ENCODE measurements at regions not wholly inside any gene's neighbourhood (a gene's known extent, or its start where the extent isn't known, plus 50 kb on each side); places are given as distances from the start of the nearest gene placed in this dataset.

GRCh38 chr12:90243211-90243610, 534.6 kb upstream of the ATP2B1 start:
- Histone ChIP-seq H3K4me2 (ENCODE audit: low read length) (no peak overlapping the region), H4K20me1 (ENCODE audit: insufficient read depth) (no peaks in the 10 kb centered on the region), H2AFZ (ENCODE audit: low read depth, low read length) (no peak overlapping the region), H3K27ac (ENCODE audit: low read length) (no peak overlapping the region), H3K9ac (ENCODE audit: low read length) (no peak overlapping the region), H3K79me2 (replicated peaks; ENCODE audit: insufficient read depth, low read length) (no peaks in the 10 kb centered on the region), H3K4me3 (ENCODE audit: low read length) (no peak overlapping the region), H3F3A (ENCODE audit: insufficient read depth, low read length, poor library complexity, severe bottlenecking) (no peaks in the 10 kb centered on the region), H3K36me3 (ENCODE audit: insufficient read depth, low read length) (no peaks in the 10 kb centered on the region), H3K9me2 (ENCODE audit: insufficient read depth, low read length) (no peaks in the 10 kb centered on the region), H3K27me3 (ENCODE audit: insufficient read depth, low read depth, low read length) (no peaks in the 10 kb centered on the region), H3K9me3 (ENCODE audit: low read length) (no peaks in the 10 kb centered on the region)
- TF ChIP-seq SMC3 (conservative IDR thresholded peaks at IDR 0.05; ENCODE audit: poor library complexity) (no peak), RAD21 (conservative IDR thresholded peaks at IDR 0.05) (no peak), CTCF (IDR thresholded peaks at IDR 0.05; ENCODE audit: poor library complexity, severe bottlenecking) (no peak), POLR2AphosphoS5 (IDR thresholded peaks at IDR 0.05) (no peak), MXI1 (conservative IDR thresholded peaks at IDR 0.05; ENCODE audit: poor library complexity, severe bottlenecking) (no peak), EP300 (conservative IDR thresholded peaks at IDR 0.05; ENCODE audit: poor library complexity, severe bottlenecking) (no peak), TAF1 (IDR thresholded peaks at IDR 0.05; ENCODE audit: low read depth) (no peak), EZH2 (IDR thresholded peaks at IDR 0.05; ENCODE audit: borderline replicate concordance, insufficient read depth, low read length, poor library complexity, severe bottlenecking) (no peak), REST (IDR thresholded peaks at IDR 0.05; ENCODE audit: borderline replicate concordance) (no peak)

- H4K20me1 ChIP-seq (ENCODE audit: insufficient read depth): no peaks in the 10 kb centered on the region
- no peaks in the 10 kb centered on the region for H3K9me3 ChIP-seq (ENCODE audit: low read length)
- no peak overlapping the region for H3K4me2 ChIP-seq (ENCODE audit: low read length)
- H3K27ac ChIP-seq (ENCODE audit: low read length): no peak overlapping the region
- no peak overlapping the region for H3K4me3 ChIP-seq (ENCODE audit: low read length)
- no peaks in the 10 kb centered on the region for H3K9me2 ChIP-seq (ENCODE audit: insufficient read depth, low read length)
- H3K36me3 ChIP-seq (ENCODE audit: insufficient read depth, low read length): no peaks in the 10 kb centered on the region
- H2AFZ ChIP-seq (ENCODE audit: low read depth, low read length): no peak overlapping the region
- no peaks in the 10 kb centered on the region for H3K27me3 ChIP-seq (ENCODE audit: insufficient read depth, low read depth, low read length)
- H3K79me2 ChIP-seq (replicated peaks; ENCODE audit: insufficient read depth, low read length): no peaks in the 10 kb centered on the region
- TF ChIP-seq EZH2 (IDR thresholded peaks at IDR 0.05; ENCODE audit: borderline replicate concordance, insufficient read depth, low read length, poor library complexity, severe bottlenecking) (no peak), POLR2AphosphoS5 (IDR thresholded peaks at IDR 0.05) (no peak), CTCF (IDR thresholded peaks at IDR 0.05; ENCODE audit: poor library complexity, severe bottlenecking) (no peak), EP300 (conservative IDR thresholded peaks at IDR 0.05; ENCODE audit: poor library complexity, severe bottlenecking) (no peak), RAD21 (conservative IDR thresholded peaks at IDR 0.05) (no peak), SMC3 (conservative IDR thresholded peaks at IDR 0.05; ENCODE audit: poor library complexity) (no peak), TAF1 (IDR thresholded peaks at IDR 0.05; ENCODE audit: low read depth) (no peak)
- H3F3A ChIP-seq (ENCODE audit: insufficient read depth, low read length, poor library complexity, severe bottlenecking): no peaks in the 10 kb centered on the region
- H3K9ac ChIP-seq (ENCODE audit: low read length): no peak overlapping the region
Observed at GRCh38 chr12:90239732-90240260, 531.2 kb upstream of the ATP2B1 start.

Data from neural cell (in vitro differentiated cells).